OCI-M2 (cell line): ENCODE measurements at regions not wholly inside any gene's neighbourhood (a gene's known extent, or its start where the extent isn't known, plus 50 kb on each side); places are given as distances from the start of the nearest gene placed in this dataset.

ENCODE experiments used
- DNase-seq: peaks from one replicate; lab custom pipeline; 2025; ENCODE audit not compliant: unreplicated experiment; lab: John Stamatoyannopoulos, UW

DNA sequence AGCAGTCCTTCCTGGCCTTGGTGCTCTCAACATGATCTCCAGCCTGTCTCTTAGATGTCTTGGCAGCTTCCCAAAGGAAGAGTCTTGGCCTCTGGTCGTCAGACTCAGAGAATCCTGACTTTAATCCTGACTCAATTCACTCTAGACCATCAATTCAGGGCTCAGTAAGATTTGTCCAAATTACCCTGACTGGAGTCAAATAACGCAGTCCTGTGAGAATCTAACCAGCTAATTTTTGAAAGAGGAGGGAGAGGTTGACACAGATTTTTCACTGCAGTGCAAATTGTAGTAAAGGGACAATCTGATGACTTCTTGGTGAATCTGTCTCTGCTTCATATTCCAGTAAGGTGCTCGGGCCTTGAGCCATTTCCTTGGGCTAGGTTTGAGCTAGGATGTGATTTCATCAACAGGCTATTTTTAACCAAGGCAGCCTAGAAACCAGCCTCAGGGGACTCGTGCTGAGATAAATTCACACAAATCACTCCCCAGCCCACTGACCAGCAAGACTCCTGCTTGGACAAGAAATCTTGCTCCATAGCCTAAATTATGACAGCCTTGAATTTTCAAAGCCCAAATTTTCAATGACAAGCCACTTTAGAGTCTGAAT is 257.4 kb downstream of the ENC1 start:
- DNase-seq, result no peak

DNA sequence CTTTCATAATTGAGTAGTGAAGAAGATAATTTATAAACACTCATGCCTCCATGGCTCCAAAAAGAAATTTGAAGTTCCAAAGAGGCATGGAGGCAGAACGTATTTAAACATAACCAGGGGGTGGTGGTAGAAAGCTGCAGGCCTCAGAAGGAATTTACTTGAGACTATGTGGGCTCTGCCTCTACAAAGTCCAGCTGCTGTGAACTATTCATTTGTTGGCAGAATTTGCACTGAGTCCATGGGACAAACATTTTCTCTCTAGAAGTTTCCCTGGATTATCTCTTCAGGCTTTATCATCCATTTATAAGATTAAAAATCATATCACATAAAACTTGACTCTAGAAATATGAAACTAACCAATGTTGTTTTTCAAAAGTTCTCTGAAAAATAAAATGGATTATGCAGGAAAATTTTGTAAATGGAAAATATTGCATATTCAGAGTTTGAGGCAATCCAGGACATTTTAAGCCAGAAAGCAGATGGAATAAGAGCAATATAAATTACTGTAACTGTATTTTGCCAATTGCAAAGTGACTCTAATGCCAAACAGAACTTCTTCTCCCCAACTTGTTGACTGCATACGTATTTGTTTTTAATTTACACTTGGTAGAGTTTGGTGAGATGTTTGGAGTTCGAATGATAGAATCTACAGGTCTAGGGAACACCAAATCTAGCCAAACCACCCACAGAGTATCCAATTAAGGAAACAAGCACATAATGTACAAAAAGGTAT is 258.2 kb downstream of the ENC1 start:
- no peak for DNase-seq

DNA sequence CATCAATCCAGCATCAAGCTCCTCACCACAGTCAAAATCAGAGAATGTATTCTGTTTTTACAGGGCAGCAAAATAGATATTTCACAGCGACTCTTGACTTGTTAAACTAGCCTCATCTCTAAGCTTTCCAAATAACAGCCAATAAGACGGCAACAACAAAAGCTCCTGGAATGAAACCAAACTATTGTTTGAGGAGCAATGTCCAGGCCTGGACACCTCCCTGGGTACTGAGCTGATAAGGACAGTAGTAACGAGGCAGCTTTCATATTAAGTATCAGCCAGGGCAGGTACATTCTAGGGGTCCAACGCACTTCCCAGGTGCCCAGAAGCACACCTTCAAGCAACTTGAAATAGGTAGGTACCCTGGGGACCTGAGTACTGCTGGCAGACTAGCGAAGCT is 260.3 kb downstream of the ENC1 start:
- DNase-seq, result no peak

DNA sequence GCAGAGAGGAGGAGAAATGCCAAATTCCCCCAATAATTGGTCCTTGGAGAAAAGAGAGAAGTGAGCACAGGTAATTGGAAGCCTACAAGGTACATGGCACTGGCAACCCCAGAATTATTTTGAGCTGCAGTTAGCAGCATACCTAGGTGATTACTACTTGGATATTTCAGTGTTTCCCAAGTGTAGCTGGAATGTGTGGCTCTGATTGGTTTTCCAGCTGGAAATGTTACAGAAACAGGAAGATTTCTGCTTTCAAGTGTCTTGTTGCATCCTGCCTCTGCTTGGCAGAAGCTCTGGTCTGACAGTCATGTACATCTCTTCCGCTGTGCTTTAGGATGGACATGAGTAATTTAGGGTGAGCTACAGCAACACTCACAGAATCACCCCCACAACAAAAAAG is 262.1 kb downstream of the ENC1 start:
- no peak for DNase-seq

DNA sequence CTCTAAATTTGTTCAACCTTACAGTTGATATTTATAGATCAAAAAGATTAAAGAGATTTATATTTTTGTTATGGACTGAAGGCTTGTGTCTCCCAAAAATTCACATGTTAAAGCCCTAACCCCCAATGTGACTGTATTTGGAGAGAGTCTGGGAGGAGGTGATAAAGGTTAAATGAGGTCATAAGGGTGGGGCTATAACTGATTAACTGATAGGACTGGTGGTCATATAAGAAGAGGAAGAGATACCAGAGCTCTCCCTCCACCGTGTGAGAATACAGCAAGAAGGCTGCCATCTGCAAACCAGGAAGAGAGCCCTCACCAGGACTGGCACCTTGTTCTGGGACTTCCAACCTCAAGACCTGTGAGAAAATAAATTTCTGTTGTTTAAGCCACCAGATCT is 264.3 kb downstream of the ENC1 start:
- no peak for DNase-seq

DNA sequence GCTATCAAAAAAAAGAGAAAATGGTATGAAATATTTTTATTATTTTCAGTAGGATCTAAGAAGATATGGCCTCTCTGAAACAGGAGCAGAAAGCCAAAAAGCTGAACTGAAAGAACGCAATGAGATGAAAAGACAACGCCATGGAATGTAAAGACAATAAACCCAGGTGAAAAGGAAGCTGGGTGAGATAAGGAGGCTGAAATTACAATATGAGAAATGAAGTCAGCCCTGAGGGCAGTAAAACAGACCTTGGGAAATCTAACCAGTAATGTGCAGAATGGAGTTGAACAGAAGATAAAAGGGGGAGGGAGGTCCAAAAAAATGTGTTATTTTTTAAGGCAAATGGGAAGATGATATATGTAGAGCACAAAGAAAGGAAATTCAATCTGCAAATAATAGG is 265.3 kb downstream of the ENC1 start:
- no peak for DNase-seq

DNA sequence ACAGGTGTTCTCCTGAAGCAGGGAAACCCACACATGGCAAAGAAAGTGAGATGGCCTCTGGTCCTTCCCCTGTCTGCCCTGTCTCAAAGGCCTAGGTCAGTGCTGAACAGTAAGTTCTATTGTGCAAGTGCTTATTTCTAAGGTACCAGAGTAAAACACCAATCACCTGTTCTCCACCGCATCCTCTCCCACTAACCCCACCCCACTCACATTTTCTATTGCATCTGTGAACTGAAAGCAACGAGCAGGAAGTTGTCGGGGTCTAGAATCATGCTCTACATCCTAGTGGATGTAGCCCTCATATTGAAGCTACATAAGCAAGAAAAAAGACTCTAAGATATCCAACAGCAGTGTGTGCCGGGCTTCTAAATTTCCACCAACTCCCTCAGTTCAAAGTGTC is 265.9 kb downstream of the ENC1 start:
- DNase-seq, result no peak

DNA sequence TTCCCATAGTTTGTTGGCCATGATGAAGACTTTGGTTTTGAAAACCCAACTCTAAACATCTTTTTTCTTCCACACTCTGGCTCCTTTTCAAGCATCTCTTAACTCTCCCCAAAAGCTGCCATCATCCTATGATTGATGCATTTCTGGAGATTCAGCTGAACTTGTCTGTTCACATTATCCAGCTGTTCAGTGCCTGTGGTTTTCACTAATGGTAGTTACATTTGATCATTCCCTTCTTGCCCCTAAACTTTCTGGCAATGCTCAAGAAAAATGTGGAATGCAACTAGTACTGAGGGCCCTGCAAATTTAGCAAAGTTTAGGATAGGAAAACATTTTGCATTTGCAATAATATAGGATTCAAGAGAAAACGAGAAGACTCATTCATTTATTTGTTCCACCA is 267.5 kb downstream of the ENC1 start:
- no peak for DNase-seq

DNA sequence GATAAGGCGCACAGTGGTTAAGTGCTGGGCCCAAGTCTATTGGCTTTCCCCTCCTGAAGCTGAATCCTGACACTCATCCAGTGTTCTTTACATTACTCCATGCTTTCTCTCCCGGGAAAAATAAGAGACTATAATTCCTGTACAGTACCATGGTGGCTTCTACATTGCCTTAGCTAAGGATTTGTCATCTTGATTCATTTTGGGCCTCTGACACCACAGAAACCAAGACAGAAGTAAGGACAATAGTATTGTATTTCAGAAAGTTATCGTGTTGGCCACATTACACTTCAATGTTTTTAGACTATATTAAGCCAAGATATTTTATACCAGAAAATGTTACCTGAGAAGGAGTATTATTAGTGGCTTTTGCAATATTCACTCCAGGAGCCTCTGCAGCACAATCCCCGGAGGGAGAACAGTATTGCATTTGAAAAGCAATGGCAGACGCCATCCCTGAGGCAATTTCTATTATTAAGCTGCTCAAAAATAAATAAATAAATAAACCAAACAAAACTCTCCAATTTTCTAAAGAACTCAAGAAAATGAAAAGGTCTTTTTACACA is 267.9 kb downstream of the ENC1 start:
- DNase-seq, result no peak

DNA sequence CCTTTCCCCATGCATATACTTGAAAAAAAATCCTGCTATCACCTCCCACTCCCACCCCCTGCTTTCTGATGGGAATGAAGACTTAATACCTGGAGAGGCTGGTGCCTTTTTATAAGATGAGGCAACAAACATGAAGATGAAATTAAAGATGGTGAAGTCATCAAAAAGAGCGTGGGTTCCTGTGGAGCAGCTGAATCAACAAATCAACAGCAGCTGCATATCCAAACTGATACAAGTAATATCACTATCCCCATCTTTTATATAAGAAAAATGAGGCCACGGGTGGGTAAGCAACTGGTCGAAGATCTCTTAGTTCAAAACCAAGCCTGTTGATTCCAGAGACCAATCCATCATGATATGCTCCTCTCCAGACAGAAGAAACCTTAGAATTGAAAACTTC is 268.5 kb downstream of the ENC1 start:
- DNase-seq, result no peak

DNA sequence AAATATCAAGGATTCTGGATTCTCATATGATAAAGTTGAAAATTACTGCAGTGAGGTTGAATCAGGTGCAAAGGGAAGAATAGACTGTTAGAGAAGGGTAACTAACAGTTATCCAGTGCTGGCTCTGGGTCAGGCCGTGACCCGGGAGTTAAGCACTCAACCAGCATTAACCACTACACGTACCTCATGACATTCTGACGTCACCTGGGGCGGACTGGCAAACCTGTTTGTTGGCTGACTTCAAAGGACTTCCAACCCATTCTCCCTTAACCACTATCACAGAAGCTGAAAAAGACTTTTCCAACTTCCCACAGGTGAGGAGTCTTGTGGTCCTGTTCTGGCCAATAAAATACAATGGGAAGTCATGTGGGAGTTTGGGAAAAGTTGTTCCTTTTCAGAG is 268.9 kb downstream of the ENC1 start:
- DNase-seq, result no peak

DNA sequence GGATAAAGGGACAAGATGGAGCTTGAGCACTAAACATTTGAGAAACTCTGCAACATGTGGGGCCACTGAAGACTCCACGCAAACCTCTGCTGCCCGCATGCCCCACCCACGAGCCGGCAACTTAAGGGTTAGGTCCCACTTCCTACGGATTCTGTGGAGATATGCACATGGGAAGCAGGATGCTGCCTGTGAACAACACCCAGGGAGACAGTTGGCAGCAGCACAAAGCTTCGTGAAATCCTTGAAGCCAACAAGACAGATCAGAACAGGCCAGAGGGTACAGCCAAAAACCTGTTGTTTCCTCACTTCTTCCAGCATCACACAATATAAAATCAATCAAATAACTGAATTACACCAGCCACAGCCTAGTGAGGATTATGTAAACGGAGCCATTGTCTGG is 270.4 kb downstream of the ENC1 start:
- no peak for DNase-seq

DNA sequence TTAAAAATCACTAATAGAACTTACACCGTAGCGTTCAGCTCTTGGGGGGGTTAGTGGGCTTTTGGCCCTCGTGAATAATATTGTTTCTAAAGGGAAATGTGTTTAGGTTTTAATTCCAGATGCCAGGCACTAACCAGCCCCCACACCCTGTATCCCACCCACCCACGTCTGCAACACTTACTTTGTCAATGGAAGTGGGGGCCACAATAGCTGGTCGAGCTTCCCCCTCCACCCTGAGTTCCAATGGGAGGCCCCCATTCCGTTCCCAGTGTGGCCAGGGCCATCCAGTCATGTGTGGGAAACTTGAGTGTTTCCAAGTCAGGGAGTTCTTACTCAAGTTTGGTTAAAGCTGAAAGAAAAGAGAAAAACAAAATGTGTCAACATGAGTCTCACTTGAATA is 271.4 kb downstream of the ENC1 start:
- DNase-seq, result no peak

DNA sequence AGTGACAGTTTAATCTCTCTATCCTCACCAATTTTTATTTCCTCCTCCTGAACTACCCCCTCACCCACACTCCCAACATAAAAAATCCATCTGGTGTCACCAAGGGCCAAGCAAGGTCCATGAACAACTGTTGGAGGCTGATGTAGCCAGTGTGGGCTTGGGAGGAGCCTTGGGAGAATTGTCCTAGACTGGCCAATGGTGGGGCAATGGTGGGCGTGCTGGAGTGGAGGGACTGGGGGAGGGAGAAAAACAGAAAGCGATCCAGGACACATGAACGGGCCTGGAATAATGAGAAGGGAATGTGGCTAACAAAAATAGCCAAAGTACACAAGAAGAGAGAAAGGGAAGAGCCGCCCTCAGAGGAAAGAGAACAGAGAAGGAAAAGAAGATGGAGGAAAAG is 272.6 kb downstream of the ENC1 start:
- DNase-seq, result no peak

DNA sequence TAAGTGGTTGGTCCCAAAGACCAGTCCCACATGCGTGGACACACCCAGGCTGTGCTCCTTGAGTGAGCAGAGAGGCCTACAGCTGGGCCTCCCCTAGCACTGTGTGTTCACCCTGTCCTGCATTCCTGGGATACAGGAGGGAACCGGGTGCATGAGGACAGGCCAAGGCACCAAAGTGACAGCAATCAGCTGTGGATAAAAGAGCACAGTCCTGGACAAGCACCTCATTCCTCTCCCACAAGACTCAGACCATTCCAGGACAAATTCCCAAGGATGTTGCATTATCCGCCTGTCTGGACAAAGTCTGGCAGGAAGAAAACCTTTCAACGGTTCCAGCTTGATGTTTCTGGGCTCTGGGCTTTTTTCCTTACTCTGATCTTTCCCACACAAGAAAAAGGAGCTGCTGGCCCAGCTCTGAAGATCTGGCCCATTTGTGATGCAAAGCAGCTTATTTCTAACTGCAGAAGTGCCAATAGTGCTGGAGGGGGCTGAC is 273.2 kb downstream of the ENC1 start:
- no peak for DNase-seq

DNA sequence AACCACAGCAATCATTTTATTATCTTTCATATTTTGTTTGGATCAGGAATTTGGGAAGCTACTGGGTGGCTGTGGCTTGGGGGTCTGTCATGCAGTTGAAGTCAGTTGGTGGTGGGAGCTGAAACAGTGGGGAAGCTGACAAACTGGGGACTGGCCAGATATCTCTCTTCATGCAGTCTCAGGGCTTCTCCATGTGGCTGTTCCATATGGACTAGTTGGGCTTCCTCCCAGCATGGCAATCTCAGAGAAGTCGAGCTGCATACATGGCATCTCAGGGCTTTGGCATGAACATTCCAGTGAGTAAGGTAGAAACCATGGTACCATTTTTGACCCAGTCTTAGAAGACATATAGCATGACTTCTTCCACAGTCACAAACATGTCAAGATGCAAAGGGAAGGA is 274.8 kb downstream of the ENC1 start:
- DNase-seq, result no peak

DNA sequence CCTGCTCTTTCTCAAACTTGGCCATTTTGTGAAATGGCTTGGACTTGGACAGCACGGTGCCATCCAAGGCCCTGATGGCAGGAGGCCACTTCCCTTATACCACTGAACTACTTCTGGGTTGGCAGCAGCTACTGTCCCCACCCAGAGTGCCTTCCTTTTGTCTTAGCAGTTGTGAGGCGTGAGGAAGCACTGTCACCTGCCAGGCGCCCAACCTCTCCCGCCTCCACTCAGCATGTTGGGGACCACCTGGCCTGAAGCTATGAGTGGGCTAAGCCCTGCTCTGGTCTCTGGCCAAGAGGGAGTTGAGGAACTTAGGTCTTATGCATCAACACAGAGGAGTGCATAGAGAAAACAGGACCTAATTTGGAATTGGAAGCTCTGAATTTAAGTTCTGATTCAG is 276.0 kb downstream of the ENC1 start:
- DNase-seq, result no peak

DNA sequence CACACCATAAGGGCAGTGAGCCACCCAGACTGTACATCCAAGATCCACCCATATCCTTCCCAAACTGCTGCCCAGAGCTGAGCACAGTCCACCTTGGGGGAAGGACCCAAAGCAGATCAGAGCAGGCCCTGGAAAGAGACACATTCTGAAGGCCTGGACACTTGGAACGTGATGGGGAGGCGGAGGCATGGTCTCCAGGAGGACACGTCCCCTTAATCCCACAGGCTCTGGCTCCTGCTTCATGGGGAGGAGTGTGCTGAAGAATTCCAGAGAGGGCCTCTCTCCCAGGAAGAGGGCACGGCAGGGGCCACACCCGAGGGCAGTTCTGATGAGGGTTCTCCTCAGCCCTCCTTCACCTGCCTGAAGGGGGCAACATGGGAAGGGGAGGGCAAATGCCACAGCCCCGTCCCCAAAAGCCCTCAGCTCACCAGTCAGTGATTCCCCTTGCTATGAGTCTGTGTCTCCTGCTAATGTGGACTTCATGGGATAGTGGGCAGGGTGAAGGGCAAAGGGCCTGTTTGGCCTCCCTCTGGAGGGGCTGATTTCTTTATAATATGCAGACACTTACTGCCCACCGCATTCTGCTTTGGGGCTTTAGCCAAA is 276.8 kb downstream of the ENC1 start:
- no peak for DNase-seq

DNA sequence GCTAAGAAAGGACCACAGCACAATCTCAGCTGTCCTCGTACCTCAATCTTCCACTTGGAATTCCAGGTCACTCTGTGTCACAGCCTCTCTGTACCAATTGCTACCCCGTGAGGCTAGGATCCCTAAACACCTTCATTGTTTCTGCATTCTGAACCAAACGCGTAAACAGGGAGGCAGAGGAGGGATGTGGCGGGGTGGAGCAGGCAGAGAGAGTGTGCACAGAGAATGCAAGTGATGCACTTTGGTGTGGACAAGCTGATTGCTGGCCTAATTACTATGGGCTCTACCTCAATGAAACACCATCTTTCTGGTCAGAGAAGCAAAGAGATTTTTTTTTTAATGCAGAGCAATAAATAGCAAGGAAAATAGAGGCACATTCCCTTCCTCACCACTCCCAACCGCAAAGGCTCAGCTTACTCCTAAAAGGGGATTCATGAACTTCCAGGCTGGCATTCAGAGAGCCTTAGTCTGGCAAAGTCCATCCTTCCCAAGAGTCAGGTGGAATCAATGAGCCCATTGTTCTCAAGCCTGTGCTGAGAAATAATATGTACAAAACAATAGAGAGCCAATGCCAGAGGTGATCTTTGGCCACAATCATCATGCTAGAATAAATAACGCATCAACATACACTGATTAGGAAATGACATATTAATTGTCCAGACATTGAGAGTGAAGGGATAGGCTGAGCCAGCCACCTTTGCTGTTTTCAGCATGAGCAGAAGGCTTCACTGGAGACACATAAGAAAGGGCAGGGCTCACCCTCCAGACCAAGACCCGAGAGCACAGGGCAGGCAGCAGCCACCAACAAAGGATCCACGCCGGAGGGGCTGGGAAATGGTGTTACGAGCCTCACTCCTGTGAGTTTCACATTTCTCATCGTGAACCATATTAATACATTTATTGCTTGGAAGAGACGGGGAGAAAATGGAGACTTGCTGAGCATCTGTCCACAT is 278.8 kb downstream of the ENC1 start:
- no peak for DNase-seq

DNA sequence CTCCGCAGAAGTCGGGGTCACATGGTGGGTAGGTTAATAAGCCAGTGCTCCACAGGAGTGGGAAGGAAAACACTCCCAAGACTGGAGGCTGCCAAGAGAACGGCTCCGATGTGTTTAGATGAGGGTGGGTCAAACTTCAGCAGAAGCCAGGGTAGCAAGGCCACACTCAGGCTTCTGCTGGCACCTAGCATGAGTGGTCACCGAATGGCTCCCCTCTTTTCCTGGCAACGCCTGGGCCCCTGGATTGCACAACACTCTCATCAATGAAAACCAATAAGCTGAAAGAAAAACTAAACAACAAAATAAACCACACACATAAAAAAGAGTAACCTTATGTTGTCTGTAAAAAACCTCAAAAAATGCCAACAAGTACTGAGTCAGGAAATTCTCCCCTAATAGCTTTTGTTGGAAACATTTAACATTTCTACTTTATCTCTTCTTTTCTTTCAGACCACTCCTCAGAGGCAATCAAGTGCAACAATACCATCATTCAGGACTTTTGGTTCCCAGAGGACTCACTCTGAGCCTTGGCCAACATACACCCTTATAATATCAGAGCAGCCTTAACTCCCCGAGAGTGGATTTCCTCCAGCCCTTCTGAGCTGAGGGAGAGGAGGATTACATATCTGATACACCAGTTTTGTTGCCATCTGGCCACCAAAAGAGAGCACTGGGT is 279.9 kb downstream of the ENC1 start:
- DNase-seq, result no peak

DNA sequence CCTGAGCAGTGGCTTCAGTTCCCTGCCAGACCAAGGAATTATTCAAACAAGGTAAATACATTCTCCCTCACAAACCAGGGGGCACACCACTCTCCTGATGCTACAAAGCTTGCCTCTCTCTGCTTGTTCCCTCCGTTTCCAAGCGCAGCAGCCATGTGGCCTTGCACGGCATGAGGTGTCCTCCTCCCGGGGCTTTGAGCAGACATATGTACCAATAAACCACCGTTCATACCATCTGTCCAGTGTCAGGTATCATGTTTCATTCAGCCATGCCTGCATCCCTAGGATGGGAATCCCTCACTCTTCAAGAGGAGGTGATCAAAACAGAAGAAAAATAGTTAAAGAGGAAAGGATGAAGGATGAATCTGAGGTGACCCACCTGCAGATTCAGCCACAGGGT is 282.7 kb downstream of the ENC1 start:
- no peak for DNase-seq
